ENCODE measurements at regions not wholly inside any gene's neighbourhood (a gene's known extent, or its start where the extent isn't known, plus 50 kb on each side); places are given as distances from the start of the nearest gene placed in this dataset.

DNA sequence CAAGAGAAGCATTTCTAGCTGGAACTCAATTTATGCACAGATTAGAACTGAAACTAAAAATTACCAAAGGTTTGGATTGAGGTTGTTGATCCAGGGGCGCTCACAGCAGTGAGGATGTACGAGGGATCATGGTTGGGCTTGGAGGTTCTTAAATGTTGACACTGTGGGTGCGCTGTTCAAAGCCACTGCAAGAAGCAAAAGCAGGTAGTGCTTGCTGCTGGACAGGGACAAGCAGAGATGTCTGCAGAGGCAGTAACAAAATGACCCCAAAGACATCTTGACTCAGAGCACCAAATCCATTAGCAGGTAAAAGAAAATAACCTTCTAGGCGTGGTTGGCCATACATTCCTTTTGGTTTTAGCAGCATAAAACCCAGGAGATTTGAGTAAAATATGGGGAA is 468.4 kb downstream of the ZSWIM6 start:
- DNase-seq, result no peak

DNA sequence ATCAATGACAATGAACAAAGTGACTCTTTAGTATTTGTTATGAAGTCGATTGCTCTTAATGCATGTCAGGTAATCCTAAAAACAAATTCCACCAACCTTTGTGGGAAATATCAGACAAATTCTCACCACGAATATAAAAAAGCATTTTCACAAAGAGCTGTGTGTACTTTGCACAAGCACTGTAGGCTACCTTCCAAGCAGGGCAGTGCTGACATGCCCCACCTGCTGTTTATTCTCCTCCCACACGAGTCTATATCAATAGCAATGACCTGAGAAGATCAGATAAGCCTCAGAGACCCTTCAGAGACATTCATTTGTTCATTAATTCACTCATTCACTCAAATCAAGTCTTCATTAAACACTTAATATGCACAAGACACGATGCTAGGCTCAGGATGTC is 469.1 kb downstream of the ZSWIM6 start:
- DNase-seq, result no peak

DNA sequence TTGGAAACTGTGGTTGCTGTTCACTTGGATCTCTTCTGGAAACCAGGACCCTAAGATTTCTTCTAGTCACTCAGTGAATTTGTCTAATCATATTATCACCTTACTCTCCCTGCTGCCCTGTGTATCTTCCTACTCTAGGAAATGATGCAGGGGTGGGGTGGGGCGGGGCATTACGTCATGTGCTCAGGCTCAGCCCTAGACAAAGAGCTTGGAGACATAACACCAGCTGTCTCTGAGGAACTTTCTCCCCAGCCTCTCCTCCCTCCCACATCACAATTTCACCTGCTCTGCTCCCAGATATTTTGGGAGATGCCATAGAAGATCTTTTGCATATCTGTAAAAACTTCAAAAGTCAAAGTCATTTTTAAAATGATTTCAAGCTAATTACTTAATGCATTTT is 470.4 kb downstream of the ZSWIM6 start:
- no peak for DNase-seq

DNA sequence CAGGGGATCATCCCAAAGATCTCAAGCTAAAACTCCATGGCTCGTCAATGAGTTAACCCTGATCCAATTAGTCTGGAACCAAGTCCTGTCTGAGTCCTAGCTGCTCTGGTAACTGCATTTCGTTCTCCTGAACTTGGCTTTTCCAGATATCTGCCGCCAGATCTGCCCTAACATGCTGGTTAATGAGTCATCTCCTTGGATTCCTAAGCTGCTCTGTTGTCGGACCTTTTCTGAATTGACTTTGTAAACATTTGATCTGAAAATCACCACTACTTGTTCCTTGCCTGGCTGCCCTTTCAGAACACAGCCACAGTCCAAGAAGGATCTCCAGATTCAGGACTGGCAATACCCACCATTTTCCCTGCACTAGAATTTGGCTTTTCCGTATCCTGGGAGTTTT is 473.0 kb downstream of the ZSWIM6 start:
- DNase-seq, result no peak

DNA sequence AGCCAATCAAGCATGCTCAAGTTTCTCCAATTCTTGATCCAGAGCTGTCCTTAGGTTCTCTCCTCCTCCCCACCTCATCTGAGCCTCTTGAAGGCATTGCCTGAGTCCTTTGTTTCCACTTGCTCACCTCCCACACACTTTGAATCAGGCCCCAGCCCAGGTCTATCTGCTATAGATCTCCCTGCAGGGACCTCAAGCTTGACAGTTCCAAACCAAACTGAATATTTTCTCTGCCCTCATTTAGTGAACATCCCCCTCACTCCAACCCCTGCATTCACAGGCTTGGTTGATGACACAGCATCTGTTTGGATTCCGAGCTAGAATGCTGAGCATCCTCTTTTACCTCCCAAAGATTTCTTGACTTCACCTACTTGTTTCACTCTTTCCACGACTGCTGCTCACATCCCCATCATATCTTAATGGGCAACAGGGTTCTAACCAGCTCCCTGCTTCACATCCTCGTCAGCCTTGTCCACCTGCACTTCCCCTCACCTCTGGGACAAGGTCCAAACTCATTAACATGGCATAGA is 474.5 kb downstream of the ZSWIM6 start:
- DNase-seq, result no peak

DNA sequence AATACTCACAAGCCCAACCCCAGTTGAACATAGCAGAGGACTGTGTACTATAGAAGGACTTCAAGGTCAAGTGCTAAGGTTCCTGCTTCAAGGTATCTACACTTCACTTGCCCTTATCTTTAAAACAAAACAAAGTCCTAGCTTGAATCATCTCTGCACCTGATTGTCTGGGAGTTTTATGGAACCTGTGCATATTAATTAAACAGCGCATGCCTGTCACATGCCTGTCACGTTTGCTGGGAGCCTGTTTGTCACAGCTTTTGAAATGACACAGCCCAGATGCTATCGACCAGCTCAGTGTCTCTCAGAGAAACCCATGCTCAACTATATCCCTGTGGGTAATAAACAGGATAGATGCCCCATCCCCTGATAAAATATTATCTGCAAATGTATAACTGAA is 476.0 kb downstream of the ZSWIM6 start:
- no peak for DNase-seq

DNA sequence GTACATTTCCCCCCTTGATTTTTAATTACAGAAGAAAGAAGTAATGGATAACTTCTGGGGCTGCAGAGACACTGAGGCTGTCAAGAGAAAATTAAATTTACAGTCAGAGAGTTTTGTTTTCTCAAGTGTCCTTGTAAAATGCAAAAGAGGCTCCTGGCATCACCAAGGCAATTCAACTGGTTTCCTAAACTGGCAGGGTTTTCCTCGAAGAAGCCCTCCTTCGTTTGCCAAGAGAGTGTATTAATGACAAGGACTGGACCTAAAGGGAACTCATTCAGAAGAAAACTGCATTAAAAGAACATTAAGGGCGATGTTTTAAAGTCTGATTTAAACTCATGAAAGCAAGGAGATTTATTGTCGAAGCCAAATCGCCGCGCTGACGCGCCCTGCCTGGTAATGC is 476.9 kb downstream of the ZSWIM6 start:
- DNase-seq, result no peak

DNA sequence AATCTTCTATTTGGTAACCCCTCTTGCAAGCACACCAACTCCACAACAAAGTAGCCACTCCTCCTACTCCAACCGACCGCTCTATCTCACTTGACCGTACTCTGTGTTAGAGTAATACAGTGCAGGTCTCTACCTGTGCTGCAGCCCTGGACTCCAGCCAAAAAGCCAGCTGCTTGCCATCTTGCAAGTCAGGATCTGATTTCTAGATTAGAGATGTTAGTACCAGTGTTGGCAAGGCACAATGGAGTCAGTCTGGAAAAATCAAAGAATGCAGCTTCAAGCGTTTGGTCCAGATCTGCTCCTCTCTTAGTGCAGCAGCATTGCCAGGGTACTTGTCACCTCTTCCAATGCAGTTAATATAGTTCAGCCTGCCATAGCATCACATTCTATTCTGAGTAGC is 477.6 kb downstream of the ZSWIM6 start:
- DNase-seq, result peak; percentile 79 to 82

DNA sequence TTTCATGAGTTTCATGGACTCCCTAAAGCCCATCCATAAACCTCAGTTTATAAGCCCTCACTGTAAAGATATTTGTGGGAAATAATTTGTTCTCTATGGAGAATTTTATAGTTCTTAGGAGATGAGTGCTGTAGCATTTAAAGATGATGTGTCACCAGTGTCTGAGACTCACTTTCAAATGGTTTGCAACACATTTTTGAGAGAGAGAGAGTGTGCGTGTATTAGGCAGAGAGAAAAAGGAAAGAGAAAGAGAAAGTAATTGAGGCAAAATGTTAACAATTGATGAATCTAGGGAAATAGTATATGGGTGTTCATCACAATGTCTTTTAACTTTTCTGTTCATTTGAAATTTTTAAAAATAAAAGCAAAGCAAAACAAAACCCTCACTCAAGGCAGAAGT is 479.0 kb downstream of the ZSWIM6 start:
- DNase-seq, result no peak

DNA sequence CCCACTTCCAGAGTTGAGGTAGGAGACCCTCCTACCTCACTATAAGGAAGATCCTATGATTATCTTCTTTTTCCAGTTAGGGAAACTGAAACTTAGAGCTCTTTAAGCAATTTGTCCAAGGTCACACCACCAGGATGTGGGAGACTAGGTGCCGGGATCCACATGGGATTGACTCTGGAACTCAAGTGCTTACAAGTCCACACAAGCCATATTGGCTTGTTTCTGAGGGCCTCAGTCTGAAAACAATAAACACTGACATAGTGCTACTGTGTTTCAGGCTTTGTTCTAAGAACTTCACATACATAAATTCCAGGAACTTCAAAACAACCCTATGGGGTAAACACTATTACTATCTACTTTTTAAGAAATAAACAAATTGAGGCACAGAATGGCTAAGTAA is 481.3 kb downstream of the ZSWIM6 start:
- no peak for DNase-seq

DNA sequence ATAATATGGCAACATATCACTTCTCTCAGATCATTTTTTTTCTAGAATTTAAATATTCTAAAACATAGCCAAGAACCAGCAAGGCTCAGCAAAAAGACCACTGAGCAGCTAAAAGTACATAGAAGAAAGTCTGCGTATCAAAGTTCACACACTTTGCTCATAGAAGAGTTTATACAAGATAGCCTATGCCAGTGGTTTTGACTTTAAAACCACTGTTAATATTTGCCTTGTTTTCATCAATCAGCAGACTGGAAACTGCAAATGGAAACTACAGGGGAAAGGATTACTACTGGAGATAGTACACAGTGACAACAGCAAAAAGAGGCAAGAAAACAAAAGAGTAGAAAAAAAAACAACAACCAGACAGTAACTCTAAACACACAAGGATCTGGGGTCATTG is 483.3 kb downstream of the ZSWIM6 start:
- DNase-seq, result no peak

DNA sequence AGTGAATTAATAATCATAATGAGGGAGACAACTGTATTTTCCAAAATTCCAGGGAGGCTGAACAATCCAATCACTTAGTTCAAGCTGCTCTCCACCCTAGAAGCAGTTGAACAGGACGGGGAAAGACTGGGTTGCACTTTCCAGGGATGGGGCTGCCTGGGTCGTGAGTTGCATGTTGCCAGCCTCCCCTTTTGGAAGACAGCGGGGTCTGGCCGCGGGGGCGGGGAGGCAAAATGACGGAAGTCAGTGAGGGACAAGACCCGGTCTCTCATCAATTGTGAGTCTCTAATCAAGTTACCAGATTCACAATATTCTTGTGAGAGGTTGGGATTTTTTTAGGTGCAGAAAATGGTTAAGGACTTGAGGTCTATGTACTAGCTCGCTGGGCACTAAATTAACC is 484.1 kb downstream of the ZSWIM6 start:
- DNase-seq, result no peak

DNA sequence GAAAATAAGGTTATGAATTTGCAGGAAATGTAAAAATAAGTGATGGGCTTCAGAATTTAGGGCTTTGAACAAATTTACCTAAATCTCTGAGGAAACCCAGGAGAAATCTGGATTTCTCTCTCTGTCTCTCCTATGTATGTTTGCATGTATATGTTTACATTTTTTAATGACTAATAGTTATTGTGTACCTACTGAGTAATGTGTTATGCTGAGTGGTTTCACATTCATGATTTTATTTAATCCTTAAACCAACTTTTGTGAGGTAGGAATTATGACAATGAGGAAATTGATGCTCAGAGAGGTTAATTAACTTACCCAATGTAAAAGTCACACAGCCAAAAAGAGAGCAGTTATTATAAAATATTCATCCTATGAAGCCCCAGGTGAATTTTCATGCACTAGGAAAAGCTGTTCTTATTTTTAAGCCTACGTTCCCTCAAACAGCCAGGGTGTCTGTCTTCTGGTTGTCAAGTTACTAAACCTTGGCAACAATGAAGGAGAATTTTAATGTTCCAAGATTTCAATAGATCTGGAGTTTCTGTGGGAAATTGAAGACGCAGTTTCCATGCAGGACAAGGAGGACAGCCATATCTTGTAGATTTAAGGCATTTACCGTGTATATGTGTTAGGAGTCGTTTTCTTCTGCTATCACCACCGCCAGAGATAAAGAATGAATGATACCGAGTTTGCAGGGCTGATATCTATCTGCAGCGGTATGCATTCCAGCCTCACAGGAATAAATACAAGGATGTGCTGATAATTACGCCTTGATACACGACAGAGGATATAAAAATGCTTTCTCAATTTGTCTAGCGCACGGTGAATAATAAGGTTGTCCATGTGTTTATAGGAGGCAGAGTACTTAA is 484.8 kb downstream of the ZSWIM6 start:
- no peak for DNase-seq

DNA sequence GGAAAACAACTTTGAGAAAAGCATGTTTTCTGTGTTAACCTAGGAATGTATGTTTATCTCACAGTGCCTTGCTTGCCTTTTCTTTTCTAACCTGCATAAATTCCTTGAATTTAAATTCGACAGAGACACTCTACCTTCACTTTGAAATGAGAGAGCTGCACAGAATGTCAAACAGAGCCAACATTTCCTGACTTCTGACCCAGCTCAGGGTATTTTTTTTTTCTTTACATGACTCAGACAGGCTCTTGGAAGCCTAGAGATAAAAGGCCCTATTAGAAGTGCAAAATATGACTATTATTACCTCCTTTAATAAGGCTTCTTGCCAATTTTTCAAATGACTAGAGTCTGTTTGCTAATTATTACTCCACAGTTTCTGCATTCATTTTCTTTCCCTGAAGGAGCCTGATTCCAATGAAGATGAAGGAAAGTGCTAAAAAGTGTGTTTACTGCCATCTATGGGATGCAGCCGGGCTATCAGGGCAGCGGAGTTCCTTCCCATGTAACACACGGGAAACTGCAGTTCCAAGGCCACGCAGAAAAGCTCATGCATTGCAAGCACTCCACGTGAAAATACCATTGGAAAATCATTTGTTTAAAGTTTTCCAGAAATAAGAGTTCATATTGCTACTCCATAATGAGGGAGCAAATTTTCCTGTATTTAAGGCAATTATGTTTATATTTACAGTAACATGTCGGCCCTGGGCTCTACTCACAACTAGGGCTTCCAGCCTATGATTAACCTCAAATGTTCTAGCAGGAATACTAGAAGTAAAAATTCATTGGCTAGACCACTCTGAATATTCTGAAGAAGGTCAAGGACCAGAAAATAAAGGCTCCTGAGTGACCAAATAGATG is 485.6 kb downstream of the ZSWIM6 start:
- DNase-seq, result no peak

DNA sequence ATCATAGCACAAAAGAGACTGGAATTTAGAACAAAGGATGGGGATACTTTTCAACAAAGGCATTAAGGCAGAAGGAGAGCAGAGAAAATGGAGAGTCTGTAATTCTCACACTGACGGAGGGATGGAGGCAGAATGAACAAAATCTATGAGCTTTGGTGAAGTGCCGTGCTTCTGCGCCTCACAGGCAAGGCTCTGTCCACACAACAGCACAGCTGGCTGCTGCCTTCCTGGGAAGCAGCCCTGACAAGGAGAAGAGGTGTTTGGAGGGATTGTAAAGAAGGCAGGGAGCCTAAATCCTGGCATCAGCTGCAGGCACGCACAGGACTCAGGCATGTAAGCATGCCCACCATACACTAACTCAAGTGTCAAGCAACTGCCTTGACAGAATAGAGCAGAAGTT is 485.2 kb upstream of the KIF2A start:
- no peak for DNase-seq

DNA sequence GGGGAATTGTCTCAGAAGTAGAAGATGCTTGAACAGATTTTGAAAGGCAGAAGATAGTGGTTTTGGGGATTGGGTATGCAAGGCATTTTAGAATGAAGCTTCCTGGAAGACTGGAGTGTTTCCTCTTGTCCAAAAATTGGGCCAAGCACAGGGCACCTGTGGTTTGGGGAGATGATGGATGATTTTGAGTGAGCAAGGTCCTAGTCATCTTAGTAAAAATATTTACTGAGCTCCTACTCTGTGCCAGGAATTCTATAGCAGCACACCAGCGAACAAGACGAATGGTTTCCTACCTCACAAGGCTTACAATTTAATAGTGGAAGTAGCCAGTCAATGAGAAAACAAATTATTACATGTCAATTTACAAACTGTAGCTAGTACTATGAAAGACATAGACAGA is 484.4 kb upstream of the KIF2A start:
- DNase-seq, result no peak

DNA sequence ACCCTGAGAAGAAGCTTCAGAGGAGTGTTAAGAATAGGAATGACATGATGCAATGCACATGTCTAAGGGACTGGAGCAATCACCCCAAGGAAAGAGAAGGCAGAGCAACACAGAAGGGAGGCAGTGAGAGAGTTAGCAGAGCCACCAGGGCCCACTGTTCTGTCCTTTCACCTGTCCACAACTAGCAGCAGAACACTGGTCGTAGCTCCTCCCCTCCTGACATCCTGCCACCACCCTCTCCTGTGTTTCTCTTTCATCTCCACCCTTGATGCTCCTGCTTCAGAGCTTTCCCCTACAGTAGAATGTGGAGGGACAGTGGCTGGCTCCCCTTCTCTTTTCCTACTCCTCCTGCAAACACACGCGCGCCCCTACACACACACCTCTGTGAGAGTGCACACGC is 483.4 kb upstream of the KIF2A start:
- DNase-seq, result no peak

DNA sequence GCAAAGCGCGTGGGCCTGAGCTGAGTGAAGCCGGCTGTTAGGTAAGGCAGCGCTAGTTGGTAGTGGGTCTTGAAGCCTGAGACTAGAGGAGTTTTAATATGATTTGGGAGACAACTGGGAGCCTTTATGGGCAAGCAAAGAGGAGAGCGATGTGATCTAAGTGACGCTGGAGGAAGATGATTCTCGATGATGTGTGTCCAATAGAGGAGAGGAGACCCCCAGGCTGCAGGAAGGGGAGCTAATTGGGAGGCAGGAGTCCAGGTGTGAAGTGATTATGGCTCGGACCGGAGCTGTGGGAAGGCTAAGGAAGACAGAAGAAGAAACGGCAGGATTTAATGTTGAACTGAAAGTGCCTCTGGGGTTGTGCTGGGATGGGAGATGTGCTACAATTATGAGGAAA is 482.9 kb upstream of the KIF2A start:
- no peak for DNase-seq

DNA sequence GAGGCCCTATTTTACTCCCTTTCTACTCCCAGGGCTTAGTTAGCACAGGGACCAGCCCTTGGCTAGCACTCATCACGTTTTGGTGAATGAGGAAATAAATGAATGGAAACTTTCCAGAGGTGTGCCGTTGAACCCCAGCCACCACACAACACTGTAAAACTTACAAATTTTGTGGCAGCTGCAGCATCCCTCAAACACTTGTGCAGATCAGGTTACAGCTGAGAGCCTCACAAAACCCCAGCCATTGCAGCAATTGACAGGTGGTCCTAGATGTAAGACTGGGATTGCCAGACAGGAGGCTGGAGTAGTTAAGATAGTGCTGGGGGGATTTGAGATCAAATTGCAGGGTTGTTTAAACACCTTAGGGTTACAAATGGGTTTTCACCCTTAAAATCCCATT is 482.2 kb upstream of the KIF2A start:
- DNase-seq, result no peak

DNA sequence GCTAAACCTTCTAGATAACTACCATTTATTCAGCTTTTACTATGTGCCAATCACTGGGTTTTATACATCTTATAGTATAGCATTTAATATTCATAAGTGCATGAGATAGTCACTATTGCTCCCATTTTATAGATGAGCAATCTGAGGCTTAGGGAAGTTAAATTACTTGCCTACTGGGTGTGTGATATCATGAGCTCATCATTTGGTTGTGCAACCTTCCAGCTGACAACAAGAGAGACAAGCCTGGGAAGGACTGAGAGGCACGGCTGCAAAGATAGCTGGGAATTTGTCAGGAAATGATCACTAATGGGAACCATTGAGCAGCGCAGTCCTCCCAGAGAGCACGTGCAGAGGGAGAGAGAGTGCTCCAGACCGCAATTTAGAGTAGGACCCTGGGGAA is 481.6 kb upstream of the KIF2A start:
- DNase-seq, result no peak

DNA sequence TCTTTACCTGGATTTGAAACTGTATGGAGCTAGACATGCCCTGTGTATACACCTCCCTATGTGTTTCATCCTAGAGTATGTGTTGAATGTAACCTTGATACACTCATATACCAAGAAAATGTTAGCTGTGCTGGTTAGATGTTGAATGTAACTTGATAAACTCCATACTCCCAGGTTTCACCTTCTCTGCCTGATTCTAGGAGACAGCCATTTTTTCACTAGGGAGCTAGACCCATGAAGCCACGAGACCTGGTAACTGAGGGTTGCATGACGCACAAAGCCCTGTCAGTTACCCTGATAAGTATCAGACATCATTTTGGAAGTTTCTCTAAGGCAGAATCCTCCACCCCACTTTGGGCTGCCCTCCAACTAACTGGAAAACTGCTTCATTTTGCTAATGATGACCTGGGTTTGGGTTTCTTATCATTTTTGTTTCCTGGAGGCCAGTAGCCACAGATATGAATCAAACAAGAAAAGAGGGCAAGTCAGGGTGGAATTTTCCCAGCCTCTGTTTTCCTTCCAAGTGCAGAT is 478.5 kb upstream of the KIF2A start:
- no peak for DNase-seq

DNA sequence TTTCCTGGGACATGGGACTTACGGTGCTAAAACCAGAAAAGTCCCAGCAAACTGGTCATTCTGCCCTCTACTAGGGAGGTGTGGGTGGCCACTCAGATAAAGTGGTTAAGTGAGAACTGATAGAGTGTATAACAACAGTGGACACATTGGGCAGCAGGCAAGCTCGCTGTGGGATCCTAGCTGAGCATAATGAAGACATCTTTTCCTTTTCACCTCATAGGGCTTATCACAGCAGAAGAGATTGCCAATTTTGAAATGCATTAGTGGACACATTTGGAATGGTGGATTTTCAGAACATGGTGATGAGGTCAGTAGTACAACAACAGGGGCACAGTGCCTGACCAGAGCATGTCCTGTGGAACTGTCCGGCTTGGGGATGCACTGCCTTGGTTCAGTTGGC is 477.1 kb upstream of the KIF2A start:
- no peak for DNase-seq

DNA sequence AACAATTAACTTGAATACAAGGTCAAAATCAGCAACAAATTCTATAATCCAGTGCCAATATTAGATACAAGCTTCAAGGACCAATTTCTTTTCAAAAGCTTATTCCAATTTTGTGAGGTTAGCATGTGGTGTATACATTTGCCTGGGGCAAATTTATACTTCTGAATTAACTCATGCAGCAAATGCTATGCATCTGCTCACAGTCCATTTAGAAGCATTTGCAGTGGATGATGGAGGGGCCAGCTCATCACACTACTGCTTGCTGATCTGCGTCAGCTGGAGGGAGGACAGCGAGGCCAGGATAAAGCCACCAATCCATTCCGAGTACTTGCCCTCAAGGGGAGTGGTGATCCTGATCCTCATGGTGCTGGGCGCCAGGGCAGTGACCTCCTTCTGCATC is 474.3 kb upstream of the KIF2A start:
- no peak for DNase-seq

DNA sequence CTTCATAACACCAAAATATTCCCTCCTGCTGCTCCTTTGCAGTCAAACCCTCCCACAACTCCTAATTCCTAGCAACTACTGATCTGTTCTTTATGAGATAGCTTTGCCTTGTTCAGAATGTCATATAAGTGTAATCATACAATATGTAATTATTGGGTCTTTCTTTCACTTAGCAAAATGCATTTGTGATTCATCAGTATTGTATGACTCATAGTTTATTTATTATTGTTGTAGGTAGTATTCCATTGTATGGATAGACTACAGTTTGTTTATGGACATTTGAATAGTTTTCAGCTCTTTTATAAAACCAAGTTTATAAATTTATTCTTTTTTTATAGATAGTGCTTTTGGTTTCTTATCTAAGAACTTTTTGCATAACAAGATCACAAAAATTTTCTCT is 468.2 kb upstream of the KIF2A start:
- DNase-seq, result no peak

Measured in NCI-H187 (cell line).